HFFc6 (cell line): ENCODE measurements at regions not wholly inside any gene's neighbourhood (a gene's known extent, or its start where the extent isn't known, plus 50 kb on each side); places are given as distances from the start of the nearest gene placed in this dataset.

Experiments used
- DNase-seq: peaks from one replicate; pipeline ENCODE4 v3.0.0-alpha.2; 2018
- H3K27ac Mint-ChIP-seq: 2 replicates; pipeline ENCODE4 v1.8.0; 2020; ENCODE audit warnings: mild to moderate bottlenecking, mixed read lengths
- H3K27me3 Mint-ChIP-seq: 2 replicates; pipeline ENCODE4 v1.8.0; 2021; ENCODE audit warnings: mild to moderate bottlenecking, moderate library complexity, mixed read lengths; ENCODE audit not compliant: insufficient read depth
- H3K36me3 Mint-ChIP-seq: 2 replicates; pipeline ENCODE4 v1.8.0; 2021; ENCODE audit warnings: low read depth, mixed read lengths
- H3K4me1 Mint-ChIP-seq: 2 replicates; pipeline ENCODE4 v1.8.0; 2020; ENCODE audit warnings: low read depth, mixed read lengths
- H3K4me3 Mint-ChIP-seq: 2 replicates; pipeline ENCODE4 v1.8.0; 2020; ENCODE audit warnings: mild to moderate bottlenecking, moderate library complexity, mixed read lengths
- H3K9me3 Mint-ChIP-seq: 2 replicates; pipeline ENCODE4 v1.8.0; 2020; ENCODE audit warnings: mild to moderate bottlenecking, mixed read lengths
- CTCF ChIP-seq: fragments of 200-600 bp; sonication (generic); IDR thresholded peaks from 2 replicates; pipeline ENCODE4 v1.5.0; 2021; ENCODE audit warnings: antibody characterized with exemption, mild to moderate bottlenecking

DNA sequence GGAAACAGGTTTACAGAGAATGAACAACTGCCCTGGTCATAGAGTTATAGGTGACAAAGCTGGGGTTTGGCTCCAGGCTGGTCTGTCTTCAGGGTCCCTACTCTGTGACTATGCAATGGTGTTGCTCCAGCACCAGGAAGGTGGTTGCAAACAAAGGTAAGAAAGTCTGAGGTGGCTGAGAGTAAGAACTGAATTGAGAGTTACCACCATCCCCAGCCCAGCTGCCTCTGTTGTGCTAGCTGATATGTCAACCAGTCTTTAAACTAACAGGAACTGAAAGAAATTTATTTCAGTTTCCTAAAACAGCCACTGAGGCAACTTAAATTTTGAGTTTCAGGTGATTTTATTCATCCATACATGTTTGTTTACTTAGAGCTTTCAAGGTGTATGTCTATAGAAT lies 111.0 kb upstream of the LRIG3 start:
- no peak for TF ChIP-seq CTCF
- no peak overlapping the region for H3K27ac Mint-ChIP-seq
- no peak for DNase-seq
- no peaks in the 10 kb centered on the region for H3K36me3 Mint-ChIP-seq
- H3K27me3 Mint-ChIP-seq: no peaks in the 10 kb centered on the region; the same call in 1 of the 2 replicates
- peaks cover under 1% of the 10 kb centered on the region; the same call in 1 of the 2 replicates for H3K4me1 Mint-ChIP-seq
- H3K4me3 Mint-ChIP-seq: no peak overlapping the region
- no peaks in the 10 kb centered on the region for H3K9me3 Mint-ChIP-seq

GRCh38 chr12:59030415-59030814 lies 110.1 kb upstream of the LRIG3 start:
- H3K27me3 Mint-ChIP-seq: no peaks in the 10 kb centered on the region; the same call in 1 of the 2 replicates
- H3K9me3 Mint-ChIP-seq: no peaks in the 10 kb centered on the region
- H3K4me3 Mint-ChIP-seq: no peak overlapping the region
- H3K27ac Mint-ChIP-seq: no peak overlapping the region
- no peaks in the 10 kb centered on the region for H3K36me3 Mint-ChIP-seq
- H3K4me1 Mint-ChIP-seq: no peaks in the 10 kb centered on the region
- no peak for TF ChIP-seq CTCF
- no peak for DNase-seq

DNA sequence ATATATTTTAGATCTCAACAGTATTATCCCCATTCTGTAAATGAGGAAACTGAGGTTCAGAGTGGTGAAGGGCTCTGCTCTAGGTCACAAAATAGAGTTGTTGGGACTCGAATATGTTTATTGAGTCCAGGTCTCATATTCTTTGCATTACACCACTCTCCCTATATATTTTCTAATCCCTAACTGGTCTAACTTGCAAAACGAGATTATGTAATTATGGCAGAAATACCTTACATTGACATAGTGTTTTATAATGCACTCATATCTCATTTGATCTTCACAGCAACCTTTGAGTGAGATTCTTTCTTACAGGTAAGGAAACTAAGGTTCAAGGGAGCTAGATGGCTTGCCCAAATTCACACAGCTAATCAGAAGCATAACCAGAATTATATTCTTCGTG lies 106.9 kb upstream of the LRIG3 start:
- no peak overlapping the region for H3K4me3 Mint-ChIP-seq
- no peak for TF ChIP-seq CTCF

DNA sequence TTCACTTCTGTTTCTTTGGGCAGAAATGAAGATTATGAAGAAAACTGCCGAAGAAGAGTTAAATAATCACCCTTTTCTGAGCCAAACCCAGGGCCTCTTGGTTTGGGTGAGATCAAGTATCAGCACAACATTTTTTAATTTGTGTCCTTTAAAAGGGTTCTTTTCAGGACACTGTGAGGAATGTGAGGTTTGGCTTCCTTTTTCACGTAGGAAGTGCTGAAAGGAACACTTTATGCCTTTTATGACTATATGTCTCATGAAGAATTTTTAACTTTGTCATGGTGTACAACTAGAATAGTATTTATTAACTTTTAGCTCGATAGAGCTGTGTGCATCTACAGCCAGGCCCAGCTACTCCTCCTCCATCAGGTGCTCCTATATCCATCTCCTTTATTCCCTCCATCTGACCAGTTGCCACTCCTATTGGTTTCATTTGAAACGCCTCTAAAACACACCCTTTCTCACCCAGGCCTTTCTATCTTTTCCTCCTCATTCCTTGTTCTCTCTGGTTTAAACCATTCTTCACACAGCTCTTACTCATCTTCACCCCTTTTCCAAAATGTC lies 103.6 kb upstream of the LRIG3 start:
- H3K27ac Mint-ChIP-seq: no peak overlapping the region
- no peak overlapping the region for H3K4me3 Mint-ChIP-seq
- H3K9me3 Mint-ChIP-seq: no peaks in the 10 kb centered on the region
- no peak for DNase-seq
- H3K4me1 Mint-ChIP-seq: no peaks in the 10 kb centered on the region
- TF ChIP-seq CTCF: no peak
- H3K27me3 Mint-ChIP-seq: no peaks in the 10 kb centered on the region
- H3K36me3 Mint-ChIP-seq: no peaks in the 10 kb centered on the region

More for the DNA sequence above, 106.9 kb upstream of the LRIG3 start:
- DNase-seq: no peak
- no peaks in the 10 kb centered on the region for H3K9me3 Mint-ChIP-seq
- H3K27me3 Mint-ChIP-seq: no peaks in the 10 kb centered on the region
- no peaks in the 10 kb centered on the region for H3K36me3 Mint-ChIP-seq
- no peaks in the 10 kb centered on the region for H3K4me1 Mint-ChIP-seq
- H3K27ac Mint-ChIP-seq: no peak overlapping the region

- DNase-seq: no peak
- H3K4me3 Mint-ChIP-seq: no peak overlapping the region
- H3K9me3 Mint-ChIP-seq: no peaks in the 10 kb centered on the region
- H3K27ac Mint-ChIP-seq: no peak overlapping the region
- H3K4me1 Mint-ChIP-seq: no peaks in the 10 kb centered on the region
- TF ChIP-seq CTCF: no peak
- no peaks in the 10 kb centered on the region for H3K27me3 Mint-ChIP-seq
- no peaks in the 10 kb centered on the region for H3K36me3 Mint-ChIP-seq
These were observed 100.0 kb upstream of the LRIG3 start for GRCh38 chr12:59020073-59020946.
